ENCODE measurements at regions not wholly inside any gene's neighbourhood (a gene's known extent, or its start where the extent isn't known, plus 50 kb on each side); places are given as distances from the start of the nearest gene placed in this dataset.

DNA sequence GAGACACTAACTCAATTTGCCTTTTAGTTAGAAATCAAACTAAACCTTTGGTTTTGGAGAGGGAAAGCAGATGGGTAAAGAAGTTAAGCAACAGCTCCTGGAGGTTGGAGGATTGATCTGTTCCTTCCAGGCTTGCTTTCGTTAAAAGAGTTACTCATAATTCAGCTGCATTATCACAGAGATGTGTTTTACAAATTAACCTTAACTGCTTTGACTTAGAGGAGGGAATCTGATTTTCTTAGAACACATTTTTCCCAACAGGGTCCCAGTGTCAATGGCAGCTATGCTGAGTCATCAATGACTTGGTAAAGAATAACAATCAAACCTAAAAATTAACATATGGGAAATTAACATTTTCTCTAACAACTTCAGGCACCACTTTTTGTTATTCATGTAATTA is 113.4 kb downstream of the COPS8 start:
- no peak overlapping the region for H3K9ac ChIP-seq (replicated peaks; ENCODE audit: extremely low read depth, insufficient read depth, low read length)
- H3K27ac ChIP-seq (ENCODE audit: insufficient read depth, low read depth, low read length), result no peak overlapping the region
- intact Hi-C loops (cut with micrococcal nuclease), result no loop called here

More for the DNA sequence above, 113.4 kb downstream of the COPS8 start:
- Histone ChIP-seq H3K9me1 (replicated peaks; ENCODE audit: control insufficient read depth, extremely low read depth, insufficient read depth, low read length) (no peaks in the 10 kb centered on the region), H3K27me3 (ENCODE audit: control insufficient read depth in 2 of 2, insufficient read depth in 2 of 2, low read length in 2 of 2) (no peaks in the 10 kb centered on the region), H3K4me2 (ENCODE audit: insufficient read depth, low read length) (no peak overlapping the region), H3K9me3 (replicated peaks; ENCODE audit: control insufficient read depth, insufficient read depth, low read length) (no peaks in the 10 kb centered on the region), H3K4me1 (ENCODE audit: control insufficient read depth, extremely low read depth, insufficient read depth, low read length) (peaks cover 6% of the 10 kb centered on the region), H2AFZ (ENCODE audit: low read depth, low read length) (no peak overlapping the region), H4K20me1 (replicated peaks; ENCODE audit: control insufficient read depth, extremely low read depth, insufficient read depth, low read length) (no peaks in the 10 kb centered on the region), H3K4me3 (replicated peaks in 1 of 3; ENCODE audit: insufficient read depth in 1 of 3, low read depth in 1 of 3, low read length in 3 of 3) (no peak overlapping the region), H3K79me2 (ENCODE audit: control insufficient read depth, insufficient read depth, low read length) (no peaks in the 10 kb centered on the region), H3K36me3 (ENCODE audit: control insufficient read depth in 2 of 2, extremely low read depth in 1 of 2, insufficient read depth in 2 of 2, low read length in 2 of 2) (no peaks in the 10 kb centered on the region)
- ChIA-PET POLR2A (no interaction called here), CTCF (interaction anchor here (0.7 kb wide), 1 partner anchor 211 kb away, joined by 3 read pairs; no protein-coding TSS in a partner anchor)
- DNase-seq (ENCODE audit: low read depth, low spot score) (no peak), FAIRE-seq (no peak)
- dilution Hi-C loops (cut with MboI; ENCODE audit: extremely low pct_ligation_motif_present, low sequenced_read_pairs), result no loop called here
- BruUV-seq (replicated peaks), result no TSS peak
- TF ChIP-seq POLR2A (IDR thresholded peaks at IDR 0.05; ENCODE audit: low read depth, low read length) (no peak), MYC (IDR thresholded peaks at IDR 0.05; ENCODE audit: low read depth, low read length) (no peak), FOS (IDR thresholded peaks at IDR 0.05; ENCODE audit: borderline replicate concordance, insufficient read depth, low read length) (no peak), POLR2AphosphoS5 (IDR thresholded peaks at IDR 0.05; ENCODE audit: insufficient read depth, low read depth, low read length) (no peak), EZH2 (IDR thresholded peaks at IDR 0.05; ENCODE audit: borderline replicate concordance, low read depth, low read length, severe bottlenecking) (no peak), JUN (IDR thresholded peaks at IDR 0.05; ENCODE audit: borderline replicate concordance, insufficient read depth, insufficient read length, low read depth) (no peak), GATA2 (IDR thresholded peaks at IDR 0.05; ENCODE audit: insufficient read depth, insufficient read length, low read depth, low read length) (no peak)
- TF ChIP-seq, protein P1, sequence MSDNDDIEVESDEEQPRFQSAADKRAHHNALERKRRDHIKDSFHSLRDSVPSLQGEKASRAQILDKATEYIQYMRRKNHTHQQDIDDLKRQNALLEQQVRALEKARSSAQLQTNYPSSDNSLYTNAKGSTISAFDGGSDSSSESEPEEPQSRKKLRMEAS (IDR thresholded peaks at IDR 0.05; ENCODE audit: insufficient read depth, insufficient read length), result no peak
- TF ChIP-seq, protein P2, sequence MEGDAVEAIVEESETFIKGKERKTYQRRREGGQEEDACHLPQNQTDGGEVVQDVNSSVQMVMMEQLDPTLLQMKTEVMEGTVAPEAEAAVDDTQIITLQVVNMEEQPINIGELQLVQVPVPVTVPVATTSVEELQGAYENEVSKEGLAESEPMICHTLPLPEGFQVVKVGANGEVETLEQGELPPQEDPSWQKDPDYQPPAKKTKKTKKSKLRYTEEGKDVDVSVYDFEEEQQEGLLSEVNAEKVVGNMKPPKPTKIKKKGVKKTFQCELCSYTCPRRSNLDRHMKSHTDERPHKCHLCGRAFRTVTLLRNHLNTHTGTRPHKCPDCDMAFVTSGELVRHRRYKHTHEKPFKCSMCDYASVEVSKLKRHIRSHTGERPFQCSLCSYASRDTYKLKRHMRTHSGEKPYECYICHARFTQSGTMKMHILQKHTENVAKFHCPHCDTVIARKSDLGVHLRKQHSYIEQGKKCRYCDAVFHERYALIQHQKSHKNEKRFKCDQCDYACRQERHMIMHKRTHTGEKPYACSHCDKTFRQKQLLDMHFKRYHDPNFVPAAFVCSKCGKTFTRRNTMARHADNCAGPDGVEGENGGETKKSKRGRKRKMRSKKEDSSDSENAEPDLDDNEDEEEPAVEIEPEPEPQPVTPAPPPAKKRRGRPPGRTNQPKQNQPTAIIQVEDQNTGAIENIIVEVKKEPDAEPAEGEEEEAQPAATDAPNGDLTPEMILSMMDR (IDR thresholded peaks at IDR 0.05; ENCODE audit: extremely low read depth in 1 of 2, insufficient read depth in 1 of 2, low read depth in 1 of 2, low read length in 2 of 2), result no peak
